Upper lobe of left lung (tissue), 4 donors: ENCODE measurements at regions not wholly inside any gene's neighbourhood (a gene's known extent, or its start where the extent isn't known, plus 50 kb on each side); places are given as distances from the start of the nearest gene placed in this dataset.

Experiments
- EP300 ChIP-seq, 4 donors: sonication (generic); formaldehyde crosslinking; IDR thresholded peaks; one replicate each; pipeline ENCODE4 v1.5.1; 2017; ENCODE audit warnings: antibody characterized with exemption in 4 of 4, control low read depth in 2 of 4
- POLR2A ChIP-seq, 4 donors: fragments of 450-650 bp; IDR thresholded peaks; one replicate each; pipeline ENCODE4 v1.5.1; 2016 to 2017; ENCODE audit warnings: antibody characterized with exemption in 4 of 4, mild to moderate bottlenecking in 2 of 4
- POLR2AphosphoS5 ChIP-seq, 2 donors: sonication (generic); formaldehyde crosslinking; IDR thresholded peaks; one replicate each; pipeline ENCODE4 v1.5.1; 2017; ENCODE audit warnings: antibody characterized with exemption in 2 of 2
- TF ChIP-seq, protein P1 (sequence below), 6 experiments: fragments of 450-650 bp in 4 of 6; fragments of 200-600 bp in 2 of 6; sonication (generic) in 2 of 6; IDR thresholded peaks; one replicate each; pipeline ENCODE4 v1.5.1; 2016 to 2019; ENCODE audit warnings: antibody characterized with exemption in 6 of 6

DNA sequence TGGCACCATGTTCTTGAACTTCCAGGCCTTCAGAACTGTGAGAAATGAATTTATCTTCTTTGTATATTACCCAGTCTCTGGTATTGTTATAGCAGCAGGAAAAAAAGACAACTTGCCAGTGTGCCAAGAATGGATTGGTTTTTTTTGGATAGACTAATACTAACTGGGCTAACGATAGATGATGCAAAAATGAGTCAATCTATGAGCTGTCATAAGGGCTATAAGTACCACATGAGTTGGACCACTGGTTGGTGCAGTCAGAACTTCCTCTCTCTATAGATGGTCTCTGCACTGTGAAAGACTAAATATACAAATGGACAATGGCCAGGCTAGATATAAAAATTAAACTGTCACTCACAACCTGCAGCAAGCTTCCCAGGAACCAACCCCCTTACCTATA is 87.6 kb upstream of the COL21A1 start:
- TF ChIP-seq POLR2A (IDR thresholded peaks at IDR 0.05): no peak
- no peak for TF ChIP-seq POLR2AphosphoS5 (IDR thresholded peaks at IDR 0.05)
- TF ChIP-seq, protein P1, sequence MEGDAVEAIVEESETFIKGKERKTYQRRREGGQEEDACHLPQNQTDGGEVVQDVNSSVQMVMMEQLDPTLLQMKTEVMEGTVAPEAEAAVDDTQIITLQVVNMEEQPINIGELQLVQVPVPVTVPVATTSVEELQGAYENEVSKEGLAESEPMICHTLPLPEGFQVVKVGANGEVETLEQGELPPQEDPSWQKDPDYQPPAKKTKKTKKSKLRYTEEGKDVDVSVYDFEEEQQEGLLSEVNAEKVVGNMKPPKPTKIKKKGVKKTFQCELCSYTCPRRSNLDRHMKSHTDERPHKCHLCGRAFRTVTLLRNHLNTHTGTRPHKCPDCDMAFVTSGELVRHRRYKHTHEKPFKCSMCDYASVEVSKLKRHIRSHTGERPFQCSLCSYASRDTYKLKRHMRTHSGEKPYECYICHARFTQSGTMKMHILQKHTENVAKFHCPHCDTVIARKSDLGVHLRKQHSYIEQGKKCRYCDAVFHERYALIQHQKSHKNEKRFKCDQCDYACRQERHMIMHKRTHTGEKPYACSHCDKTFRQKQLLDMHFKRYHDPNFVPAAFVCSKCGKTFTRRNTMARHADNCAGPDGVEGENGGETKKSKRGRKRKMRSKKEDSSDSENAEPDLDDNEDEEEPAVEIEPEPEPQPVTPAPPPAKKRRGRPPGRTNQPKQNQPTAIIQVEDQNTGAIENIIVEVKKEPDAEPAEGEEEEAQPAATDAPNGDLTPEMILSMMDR (IDR thresholded peaks at IDR 0.05): no peak
- TF ChIP-seq EP300 (IDR thresholded peaks at IDR 0.05): no peak
